ENCODE measurements at regions not wholly inside any gene's neighbourhood (a gene's known extent, or its start where the extent isn't known, plus 50 kb on each side); places are given as distances from the start of the nearest gene placed in this dataset.

DNA sequence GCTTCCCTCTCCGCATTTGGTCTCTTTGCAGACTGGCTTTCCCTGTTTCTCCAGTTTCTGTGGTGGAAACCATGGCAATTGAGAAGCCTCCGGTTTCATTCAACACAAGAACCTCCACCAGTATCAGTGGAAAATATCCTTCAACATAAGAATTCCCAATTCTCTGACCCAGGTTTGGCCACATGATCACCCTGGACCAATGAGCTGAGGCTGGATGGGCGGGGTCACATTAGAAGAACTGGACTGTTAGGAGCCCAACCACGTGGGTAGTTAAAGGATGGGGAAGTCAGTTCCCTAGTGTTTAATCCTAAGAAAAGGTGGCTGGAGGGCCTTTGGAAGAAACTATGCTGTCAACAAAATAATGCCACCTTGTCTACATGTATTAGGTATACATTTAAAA is 336.3 kb downstream of the DMRT2 start:
- TF ChIP-seq GATA2 (IDR thresholded peaks at IDR 0.05; ENCODE audit: low read depth, low read length) = no peak
- no peak for TF ChIP-seq GATA3 (IDR thresholded peaks at IDR 0.05; ENCODE audit: low read depth, low read length)
